Sigmoid colon (tissue), 4 donors: ENCODE measurements at regions not wholly inside any gene's neighbourhood (a gene's known extent, or its start where the extent isn't known, plus 50 kb on each side); places are given as distances from the start of the nearest gene placed in this dataset.

Experiments used
- EP300 ChIP-seq, 4 donors: sonication (generic); formaldehyde crosslinking; IDR thresholded peaks; one replicate each; pipeline ENCODE4 v1.6.1; 2017; ENCODE audit warnings: antibody characterized with exemption in 4 of 4
- TF ChIP-seq, protein P1 (sequence below), 4 experiments: fragments of 450-650 bp in 3 of 4; fragments of 200-600 bp in 1 of 4; IDR thresholded peaks; one replicate each; pipeline ENCODE4 v1.5.1; 2016 to 2019; ENCODE audit warnings: antibody characterized with exemption in 4 of 4, mild to moderate bottlenecking in 3 of 4, moderate library complexity in 2 of 4

DNA sequence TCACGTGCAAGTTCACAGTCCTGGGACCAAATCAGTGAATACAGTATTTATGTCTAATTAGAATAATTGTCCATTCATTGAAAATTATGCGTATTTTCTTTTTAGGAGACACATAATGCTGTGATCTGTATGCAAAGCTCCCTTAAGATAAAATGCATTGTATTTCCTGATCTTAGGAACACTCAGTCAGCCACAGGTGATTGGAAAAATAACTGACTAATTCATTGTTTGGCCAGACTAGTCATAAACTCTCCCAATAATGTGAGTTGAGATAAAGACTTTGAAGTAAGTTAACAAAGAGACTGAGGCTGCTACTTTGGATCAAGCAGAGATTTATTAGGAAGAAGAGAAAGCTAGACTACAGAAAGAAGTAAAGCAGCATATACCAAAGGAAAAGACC, 182.2 kb downstream of the GNAI1 start:
- TF ChIP-seq EP300 (IDR thresholded peaks at IDR 0.05), result no peak
- TF ChIP-seq, protein P1, sequence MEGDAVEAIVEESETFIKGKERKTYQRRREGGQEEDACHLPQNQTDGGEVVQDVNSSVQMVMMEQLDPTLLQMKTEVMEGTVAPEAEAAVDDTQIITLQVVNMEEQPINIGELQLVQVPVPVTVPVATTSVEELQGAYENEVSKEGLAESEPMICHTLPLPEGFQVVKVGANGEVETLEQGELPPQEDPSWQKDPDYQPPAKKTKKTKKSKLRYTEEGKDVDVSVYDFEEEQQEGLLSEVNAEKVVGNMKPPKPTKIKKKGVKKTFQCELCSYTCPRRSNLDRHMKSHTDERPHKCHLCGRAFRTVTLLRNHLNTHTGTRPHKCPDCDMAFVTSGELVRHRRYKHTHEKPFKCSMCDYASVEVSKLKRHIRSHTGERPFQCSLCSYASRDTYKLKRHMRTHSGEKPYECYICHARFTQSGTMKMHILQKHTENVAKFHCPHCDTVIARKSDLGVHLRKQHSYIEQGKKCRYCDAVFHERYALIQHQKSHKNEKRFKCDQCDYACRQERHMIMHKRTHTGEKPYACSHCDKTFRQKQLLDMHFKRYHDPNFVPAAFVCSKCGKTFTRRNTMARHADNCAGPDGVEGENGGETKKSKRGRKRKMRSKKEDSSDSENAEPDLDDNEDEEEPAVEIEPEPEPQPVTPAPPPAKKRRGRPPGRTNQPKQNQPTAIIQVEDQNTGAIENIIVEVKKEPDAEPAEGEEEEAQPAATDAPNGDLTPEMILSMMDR (IDR thresholded peaks at IDR 0.05), result no peak
